ENCODE measurements at regions not wholly inside any gene's neighbourhood (a gene's known extent, or its start where the extent isn't known, plus 50 kb on each side); places are given as distances from the start of the nearest gene placed in this dataset.

DNA sequence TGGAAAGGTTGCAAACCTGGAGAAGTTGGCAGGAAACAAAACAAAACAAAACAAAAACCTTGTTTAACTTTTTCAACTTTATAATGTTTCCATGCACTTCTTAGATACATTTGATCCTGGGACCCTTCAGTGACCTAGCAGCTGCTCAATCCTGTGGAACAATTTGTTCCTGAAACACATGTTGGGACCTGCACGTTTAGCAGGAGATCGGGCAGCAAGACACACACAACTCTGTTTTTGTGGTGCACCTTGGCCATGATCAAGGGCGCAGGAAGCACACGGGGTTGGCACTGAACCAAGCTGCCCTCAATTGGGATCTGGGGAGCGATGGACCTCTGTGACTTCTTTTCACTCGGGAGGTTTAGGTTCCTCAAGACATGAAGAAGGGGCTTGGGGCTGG lies 268.7 kb downstream of the LOXHD1 start:
- DNase-seq: no peak

DNA sequence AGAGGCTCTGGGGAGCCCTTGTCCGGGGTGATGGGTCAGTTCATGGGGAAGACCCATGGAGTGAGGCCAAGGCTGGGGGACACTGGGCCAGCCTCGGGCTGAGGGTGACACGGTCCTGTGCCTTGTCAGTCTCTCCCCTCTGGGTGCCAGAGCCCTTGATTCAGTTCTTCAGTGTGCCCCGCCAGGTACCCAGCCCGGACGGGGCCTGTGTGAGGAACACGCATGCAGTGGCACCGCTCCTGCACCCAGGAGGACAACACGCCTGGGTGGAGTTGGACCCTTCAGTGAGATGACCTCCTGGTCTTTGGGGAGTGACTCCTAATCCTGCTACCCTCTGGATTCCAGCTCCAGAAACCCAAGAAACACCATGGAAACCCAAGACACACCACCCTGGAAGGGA lies 264.4 kb downstream of the LOXHD1 start:
- no peak for DNase-seq

DNA sequence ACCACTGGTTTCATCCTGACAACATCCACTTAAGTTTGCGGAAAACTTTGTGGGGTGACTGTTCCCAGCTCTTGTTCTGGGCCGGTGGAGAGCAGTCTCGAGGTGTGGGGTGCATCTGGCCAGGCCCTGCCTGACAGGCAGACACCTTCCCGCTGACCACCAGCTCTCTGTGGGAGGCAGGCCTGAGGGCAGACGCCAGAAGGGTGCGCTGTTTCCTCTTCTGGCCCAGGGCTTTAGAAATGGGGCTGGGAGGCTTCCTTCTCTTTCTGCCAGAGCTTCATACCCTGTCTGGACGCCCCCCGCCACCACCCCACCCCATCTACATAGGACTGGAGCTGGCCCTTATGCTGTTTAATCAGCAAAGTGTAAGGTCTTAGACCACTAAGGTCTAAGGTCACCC lies 263.8 kb downstream of the LOXHD1 start:
- no peak for DNase-seq

DNA sequence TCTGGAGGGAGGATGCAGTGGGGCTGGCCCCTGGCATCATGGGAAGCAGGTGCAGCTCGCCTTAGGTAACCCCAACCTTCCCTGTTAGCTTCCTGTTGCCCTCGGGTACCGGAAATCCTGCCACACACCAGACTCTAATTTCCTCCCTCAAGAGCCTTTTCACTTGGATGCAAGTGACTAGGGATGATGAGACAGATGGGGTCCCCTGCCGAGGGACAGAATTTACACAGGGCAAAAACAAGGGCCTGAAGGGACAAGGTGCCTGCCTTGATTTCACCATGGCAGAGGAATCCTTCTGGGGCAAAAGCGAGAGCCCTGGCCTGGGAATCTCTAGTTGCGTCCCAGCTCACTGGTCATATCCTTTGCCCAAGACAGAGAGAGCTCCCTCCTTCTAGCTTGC lies 263.1 kb downstream of the LOXHD1 start:
- peak in 1 of 3 experiments; percentile 21 for DNase-seq

DNA sequence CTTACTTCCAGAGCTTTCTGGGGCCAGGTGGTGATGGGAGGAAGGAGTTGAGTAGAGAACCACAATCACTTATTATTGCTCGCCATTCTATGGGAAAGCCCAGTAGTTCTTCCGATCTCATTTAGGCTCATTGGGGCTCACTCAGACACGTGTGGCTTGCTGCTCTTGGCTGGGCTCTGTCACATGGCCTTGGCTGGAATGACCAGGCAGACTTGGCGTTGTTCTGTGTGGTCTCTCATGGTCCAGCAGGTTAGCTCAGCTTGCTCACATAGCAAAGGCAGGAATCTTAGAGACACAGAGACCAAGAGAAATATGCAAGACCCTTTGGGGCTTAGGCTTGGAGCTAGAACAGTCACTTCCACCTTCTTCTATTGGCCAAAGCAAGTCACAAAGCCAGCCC lies 261.2 kb downstream of the LOXHD1 start:
- no peak for DNase-seq

DNA sequence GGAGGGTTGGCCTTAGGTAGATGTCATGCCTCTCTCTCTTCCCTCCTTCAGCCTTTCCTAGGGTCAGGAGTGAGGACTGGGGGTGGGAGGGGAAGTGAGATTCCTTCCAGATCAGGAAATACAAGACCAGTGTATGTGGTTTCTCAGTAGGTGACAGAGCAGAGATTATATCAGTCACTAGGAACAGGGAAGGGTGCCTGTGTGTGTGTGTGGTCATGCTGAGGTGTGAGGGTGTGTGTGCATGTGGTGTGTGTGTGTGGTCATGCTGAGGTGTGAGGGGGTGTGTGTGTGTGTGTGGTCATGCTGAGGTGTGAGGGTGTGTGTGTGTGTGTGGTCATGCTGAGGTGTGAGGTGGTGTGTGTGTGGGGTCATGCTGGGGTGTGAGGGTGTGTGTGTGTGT lies 259.8 kb downstream of the LOXHD1 start:
- no peak for DNase-seq

DNA sequence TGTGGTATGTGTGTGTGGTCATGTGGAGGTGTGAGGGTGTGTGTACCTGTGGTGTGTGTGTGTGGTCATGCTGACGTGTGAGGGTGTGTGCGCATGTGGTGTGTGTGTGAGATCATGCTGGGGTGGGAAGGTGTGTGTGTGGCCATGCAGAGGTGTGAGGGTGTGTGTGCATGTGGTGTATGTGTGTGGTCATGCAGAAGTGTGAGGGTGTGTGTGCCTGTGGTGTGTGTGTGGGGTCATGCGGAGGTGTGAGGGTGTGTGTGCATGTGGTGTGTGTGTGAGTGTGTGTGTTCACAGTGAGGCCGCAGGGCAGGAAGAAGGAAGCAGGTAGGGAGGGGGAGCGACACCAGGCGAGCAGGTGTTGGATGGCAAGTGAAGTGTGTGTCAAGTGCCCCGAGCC lies 259.0 kb downstream of the LOXHD1 start:
- DNase-seq: peak in 1 of 3 experiments; percentile 6

DNA sequence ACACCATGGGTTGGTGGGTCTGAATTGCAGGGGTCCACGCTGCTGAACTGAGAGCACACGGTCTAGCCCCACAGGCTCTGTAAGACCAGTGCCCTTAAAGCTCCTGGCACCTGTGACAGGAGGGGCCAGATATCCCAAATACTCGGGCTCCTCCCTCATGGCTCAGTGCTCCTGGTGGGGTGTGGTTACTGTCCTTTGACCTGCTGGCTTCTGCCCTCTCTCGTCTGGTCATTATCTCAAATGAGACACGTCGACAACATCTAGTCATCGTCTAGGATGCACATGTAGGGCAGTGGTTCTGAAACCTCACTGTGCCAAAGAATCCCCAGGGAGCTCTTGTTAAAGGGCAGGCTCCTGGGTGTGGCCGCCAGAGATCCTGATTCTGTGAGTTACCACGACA lies 258.4 kb downstream of the LOXHD1 start:
- DNase-seq: peak in 1 of 3 experiments; percentile 58

DNA sequence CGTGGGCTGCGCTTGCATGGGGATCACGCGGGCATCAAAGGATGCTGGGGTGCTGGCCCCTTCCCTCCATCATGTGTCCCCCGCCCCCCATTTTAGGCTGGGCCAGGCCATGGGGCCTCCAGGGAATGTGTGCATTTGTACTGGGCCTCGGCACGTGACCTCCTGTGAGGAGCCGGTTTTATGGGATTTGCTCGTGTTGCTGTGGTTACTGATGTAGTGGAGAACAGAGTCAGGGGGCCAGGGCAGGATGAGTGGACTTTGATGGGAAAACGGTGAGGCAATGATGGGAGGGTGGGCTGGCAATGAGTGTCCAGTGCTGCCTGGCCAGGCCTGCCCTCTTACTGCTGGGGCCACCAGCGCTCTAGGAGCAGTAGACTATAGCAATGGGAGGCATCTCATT lies 257.7 kb downstream of the LOXHD1 start:
- no peak for DNase-seq

DNA sequence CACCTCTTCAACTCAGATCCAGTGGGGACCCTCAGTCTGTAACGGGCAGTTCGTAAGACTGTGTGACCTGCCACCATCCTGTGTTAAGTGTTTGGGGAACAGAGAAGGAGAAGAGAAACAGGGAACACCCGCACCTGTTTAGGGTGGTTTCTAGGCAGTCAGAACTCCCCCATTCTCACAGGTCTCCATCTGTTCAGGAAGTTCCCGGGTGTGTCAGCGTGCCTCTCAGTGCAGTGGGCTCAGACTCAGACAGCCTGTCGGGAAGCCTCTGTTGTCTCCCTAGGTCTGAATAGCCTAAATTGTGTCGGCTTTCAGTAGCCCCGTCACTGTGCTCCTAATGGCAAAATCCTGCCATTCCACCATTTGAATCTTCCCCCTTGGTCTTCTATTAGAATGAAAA lies 256.6 kb downstream of the LOXHD1 start:
- DNase-seq: no peak

DNA sequence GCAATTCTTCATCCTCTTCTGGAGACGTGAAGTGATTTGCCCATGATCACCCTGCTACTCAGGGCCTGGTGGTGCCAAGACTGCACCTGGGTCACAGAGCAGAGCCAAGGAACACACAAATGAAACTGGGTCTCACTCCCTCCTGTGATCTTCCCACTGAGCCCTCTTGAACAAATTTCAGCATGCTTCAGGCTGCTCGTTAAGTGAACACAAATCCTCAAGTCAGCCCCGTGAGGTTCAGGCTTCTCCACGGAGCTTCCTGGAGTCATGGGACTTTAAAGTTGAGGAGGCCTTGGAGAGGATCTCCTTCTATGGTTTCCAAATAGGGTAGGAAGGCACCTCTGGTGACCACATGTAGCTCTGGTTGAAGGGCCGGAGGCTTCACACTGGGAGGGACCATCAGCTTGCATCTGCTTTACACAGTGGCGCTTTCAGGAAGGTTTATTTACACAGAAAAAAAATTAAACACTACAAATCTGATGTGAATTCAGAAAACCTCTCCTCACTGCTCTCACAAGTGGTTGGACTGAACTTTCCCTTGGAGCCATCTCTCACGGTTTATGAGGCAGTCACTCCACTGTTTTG lies 255.4 kb downstream of the LOXHD1 start:
- DNase-seq: peak in 2 of 3 experiments; percentile 55 to 68

DNA sequence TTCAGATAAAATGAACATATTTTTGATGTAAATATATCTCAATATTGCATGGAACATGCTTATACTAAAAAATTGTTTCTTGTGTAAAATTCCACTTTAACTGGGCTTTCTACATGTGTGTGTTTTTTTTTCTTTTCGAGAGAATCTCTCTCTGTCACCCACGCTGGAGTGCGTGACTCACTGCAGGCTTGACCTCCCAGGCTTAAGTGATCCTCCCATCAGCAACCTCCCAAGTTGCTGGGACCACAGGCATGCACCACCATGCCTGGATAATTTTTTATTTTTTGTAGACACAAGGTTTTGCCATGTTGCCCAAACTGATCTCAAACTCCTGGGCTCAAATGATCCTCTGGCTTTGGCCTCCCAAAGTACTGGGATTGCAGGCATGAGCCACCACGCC lies 254.6 kb downstream of the LOXHD1 start:
- DNase-seq: no peak

DNA sequence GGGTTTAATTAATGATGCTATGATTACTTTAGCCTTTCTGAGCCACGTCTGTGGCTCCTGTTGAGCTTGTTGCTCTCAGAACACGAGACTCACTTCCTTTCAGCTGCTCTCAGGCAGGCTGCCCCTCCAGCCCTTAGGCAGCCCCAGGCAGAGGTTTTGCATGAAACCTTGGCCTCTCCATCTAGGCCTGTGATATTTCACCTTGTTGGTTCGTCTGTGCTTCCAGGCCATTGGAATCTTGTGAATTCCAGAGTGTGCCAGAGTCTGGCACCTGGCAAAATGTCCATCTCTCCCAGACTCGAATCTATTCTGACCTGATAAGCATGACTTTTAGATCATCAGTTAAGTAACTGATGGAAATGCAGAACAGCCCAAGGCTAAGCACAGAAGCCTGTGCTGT lies 254.1 kb downstream of the LOXHD1 start:
- DNase-seq: no peak

DNA sequence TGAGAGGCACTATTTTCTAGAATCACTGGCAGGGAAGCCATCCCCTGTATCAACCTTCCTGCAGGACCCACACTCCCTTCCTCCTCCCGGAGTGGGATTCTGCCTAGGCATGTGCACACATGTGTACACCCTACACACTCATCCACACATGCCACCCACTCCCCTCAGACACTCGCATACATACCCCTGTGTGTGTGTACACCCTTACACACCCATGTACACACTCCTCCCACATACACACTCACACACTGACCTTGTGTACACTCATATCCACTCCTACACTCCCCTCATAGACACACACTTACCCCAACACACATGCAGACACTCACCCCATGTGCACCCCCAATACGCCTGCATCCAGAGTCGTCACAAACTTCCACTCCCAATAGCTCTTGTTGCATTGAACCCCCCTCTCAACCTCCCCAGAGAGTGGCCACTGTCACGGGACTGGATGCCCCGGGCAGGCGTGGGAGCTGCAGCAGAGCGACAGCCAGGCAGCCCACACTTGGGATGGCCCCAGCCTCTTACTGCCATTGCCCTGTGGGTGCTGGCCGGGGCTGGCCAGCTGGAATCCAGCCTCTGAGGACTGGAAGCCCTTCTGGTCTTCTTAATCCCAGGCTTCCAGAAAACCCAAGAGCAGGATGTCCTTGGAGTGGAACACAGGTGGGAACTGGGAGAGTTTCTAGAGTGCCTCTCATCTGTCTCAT lies 251.0 kb downstream of the LOXHD1 start:
- DNase-seq: no peak

DNA sequence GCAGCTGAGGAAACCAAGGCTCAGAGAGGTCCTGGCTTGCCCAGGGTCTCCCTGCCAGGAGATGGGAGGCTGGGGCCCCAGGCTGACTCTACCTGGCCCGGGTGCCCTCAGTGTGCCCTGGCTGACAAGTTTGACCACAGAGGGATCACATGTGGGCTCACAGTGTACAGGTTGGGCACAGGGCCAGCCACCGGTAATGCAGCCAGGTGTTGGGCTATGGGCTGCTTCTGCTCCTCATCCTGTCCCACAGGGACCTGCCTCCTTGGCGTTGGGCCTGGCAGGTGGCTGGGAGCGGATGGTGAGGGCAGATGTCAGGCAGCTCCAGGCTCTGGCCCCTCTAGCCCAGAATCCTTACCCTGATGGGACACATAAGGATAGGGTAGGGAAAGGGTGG lies 250.5 kb downstream of the LOXHD1 start:
- no peak for DNase-seq

DNA sequence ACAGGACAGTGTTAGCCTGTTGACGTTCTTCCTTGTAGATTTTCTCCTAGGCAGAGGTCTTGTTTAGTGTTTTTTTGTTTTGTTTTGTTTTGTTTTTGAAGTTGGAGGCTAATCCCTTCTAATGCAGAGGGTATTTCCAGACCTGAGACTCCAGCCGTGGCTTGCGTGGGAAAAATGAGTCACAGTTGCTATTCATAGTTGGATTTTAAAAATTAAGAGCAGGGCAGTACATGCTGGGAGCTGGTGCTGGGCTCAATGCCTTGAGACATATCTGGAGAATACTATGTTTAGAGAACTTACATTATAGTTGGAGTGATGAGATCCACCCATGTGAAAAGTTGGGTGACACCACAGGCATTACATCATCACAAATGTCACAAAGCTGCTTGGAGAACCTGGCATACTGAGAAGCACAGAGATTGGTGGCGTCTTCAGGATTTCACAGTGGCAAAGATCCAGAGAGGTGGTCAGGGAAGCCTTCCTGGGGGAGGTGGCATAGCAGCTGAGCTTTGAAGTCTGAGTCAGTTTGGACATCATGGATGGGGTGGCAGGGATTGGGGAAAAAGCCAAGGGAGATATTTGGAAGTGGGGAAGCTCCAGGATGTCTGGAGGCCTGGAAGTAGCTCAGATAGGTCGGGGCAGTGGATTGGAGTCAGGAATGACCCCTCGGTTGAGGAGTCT lies 249.4 kb downstream of the LOXHD1 start:
- no peak for DNase-seq

DNA sequence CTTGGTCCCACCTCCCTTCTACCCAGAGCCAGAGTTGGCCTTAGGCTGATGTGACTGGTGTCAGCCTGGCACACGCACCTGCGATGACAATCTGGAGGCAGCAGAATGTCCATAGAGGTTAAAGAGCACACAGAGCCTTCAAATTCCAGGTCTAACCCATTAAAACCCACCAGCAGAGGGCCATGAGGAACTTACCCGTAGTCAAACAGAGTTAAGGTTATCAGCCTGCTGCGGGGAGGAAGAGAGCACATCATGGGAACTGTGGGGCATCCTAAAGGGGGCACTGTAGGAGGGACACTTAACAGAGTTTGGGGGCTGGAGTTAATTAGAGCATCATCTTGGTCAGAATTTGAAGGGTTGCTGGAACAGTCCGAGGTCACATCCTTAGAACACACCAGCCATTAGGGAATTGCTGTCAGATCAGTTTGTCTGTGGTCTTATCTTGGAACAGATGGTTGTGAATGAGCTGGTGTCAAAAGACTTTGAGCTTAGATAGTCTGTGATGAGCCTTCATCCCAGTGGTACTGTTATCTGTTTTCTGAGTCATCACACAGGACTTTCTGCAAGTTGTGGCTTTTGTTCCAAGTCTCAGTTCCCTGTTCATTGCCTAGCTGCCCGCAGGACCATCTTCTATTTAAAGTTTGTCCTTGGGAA lies 248.6 kb downstream of the LOXHD1 start:
- DNase-seq: no peak

DNA sequence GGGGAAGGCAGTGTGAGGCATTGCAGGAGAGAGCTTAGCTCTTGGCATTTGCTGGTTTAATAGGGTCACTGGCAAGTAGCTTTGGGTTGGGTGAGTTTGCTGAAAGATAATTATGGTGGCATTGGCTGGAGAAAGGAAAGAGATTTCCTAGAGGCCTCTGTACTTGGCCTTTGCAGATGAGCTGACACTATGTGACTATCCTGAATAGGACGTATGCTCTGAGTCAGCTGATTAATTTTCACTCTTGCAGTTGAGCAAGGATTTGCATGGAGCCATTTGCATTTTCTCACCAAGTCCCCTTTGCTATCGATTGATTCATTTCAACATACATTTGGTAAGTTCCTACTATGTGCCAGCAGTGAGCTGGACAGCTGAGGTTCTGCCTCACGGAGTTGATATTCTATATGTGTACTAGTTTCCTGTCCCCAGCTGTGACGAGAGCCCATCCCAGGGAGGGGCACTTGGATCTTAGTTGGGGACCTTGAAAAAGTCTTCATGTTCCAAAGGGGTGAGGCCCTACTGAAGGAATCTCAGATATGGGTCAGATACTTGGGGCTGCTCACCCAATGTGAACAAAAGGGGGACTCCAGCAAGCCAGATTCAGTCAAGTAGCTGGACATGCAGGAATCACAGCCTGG lies 245.7 kb downstream of the LOXHD1 start:
- peak in 1 of 3 experiments; percentile 39 for DNase-seq

DNA sequence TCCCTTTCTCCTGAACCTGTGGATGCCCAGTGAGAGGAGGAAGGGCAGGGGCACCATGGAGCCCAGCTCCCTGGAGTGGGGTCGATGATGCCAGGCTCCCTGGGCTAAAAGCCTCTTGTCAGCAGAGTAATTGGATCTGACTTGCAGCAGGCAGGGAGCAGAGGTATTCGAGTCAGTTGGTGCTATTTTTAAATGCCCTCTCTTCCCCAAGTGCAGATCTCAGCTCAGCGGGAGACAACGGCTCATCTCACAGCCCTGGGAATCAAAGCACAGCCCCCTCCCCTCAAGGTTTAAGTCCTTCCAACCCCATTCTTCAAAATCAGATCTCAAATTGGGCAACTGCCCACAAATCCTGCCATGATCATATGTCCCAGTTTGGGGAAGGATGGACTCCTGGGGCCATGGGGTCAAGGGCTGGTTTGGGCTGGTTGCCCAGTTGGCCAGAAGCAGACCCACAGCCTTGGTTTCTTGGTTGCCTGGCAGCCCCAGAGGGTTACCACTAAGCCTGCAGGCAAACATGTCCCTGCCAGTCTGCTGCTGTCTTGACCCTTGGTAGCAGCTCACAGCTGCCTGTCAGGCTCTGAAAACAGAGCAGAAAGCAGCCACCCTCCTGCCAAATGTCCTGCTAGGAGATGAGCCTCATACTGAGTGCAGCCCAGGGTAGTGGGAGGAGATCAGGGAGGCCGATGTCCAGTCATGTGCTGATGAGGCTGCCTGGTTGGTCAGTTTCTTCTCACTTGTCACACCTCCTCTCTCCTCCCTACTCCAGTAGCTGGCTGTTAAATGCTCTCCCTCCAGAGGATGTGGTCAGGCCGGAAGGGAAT lies 244.9 kb downstream of the LOXHD1 start:
- DNase-seq: peak; percentile 57 to 84 (median 81)

DNA sequence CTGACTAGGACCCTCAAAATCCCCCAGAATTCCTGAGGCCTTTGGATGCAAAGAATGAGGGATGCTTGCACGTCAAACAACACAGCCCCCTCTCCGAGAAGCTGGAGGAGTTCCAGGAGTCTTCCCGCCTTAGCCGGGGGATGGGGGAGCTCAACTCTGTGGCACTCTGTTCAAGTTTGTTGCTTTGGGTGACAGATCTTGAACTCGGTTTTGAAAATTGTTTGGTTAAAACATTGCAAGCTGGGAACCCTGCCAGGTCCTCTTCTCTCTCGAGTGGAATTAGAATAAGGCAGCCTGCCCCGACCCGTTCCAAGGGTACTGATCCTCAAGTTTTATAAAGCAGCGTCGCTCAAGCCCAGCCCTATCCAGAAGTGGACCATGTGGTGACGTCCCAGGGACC lies 244.1 kb downstream of the LOXHD1 start:
- DNase-seq: peak in 2 of 3 experiments; percentile 40 to 71

DNA sequence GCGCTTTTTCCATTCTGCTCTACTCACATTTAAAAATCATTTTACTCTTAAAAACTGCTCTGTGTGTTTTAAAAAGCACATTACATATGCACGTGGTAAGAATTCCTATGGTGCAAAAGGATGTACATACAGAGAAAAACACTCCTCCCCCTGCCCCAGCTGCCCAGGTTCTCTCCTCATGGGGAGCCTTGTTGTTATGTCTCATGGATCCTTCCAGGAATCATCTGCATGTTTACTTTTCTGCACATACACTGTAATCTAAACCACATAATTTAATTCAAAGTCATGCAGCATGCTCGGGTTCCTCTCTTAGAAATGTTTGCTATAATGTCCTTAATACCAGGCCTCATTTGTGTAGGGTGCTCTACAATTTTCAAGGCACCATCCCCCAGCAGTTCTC lies 243.3 kb downstream of the LOXHD1 start:
- peak; percentile 27 to 81 (median 48) for DNase-seq

DNA sequence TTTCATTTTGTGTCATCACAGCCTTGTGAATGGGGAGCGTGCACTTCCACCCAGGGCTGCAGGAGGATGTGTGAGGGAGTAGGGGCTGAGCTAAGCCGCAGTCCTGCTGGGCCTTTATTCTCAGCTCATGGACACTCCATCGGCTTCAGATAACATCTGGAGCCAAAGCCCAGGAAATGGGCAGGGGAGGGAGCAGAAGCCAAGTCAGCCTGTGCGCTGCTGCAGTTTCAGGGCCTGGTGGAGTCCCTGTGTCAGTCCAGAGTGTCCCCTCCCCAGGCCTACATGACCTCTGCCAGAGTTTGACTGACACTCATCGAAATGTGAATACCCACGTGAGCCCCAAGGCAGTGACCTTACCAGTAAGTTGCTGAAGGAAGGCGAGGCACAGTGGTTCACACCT lies 242.2 kb downstream of the LOXHD1 start:
- DNase-seq: no peak
